NCI-H748 treated with DMSO at 0.1 percent for 48 hours (cell line): ENCODE measurements at regions not wholly inside any gene's neighbourhood (a gene's known extent, or its start where the extent isn't known, plus 50 kb on each side); places are given as distances from the start of the nearest gene placed in this dataset.

Experiments
- DNase-seq: peaks from one replicate; lab custom pipeline; 2025; lab: John Stamatoyannopoulos, UW

GRCh38 chr10:88023676-88024075, 160.3 kb downstream of the PTEN start:
- no peak for DNase-seq

GRCh38 chr10:88026031-88026430, 162.6 kb downstream of the PTEN start:
- DNase-seq: no peak

- no peak for DNase-seq
Observed at GRCh38 chr10:88027570-88027969, 164.1 kb downstream of the PTEN start.

GRCh38 chr10:88028072-88028471, 164.6 kb downstream of the PTEN start:
- DNase-seq: no peak

- DNase-seq: no peak
Observed at GRCh38 chr10:88028654-88029053, 165.2 kb downstream of the PTEN start.

GRCh38 chr10:88032566-88032965, 169.1 kb downstream of the PTEN start:
- no peak for DNase-seq

- DNase-seq: no peak
Observed at GRCh38 chr10:88033385-88033784, 170.0 kb downstream of the PTEN start.

- no peak for DNase-seq
Observed at GRCh38 chr10:88033793-88034192, 170.4 kb downstream of the PTEN start.

GRCh38 chr10:88036126-88036525, 172.7 kb downstream of the PTEN start:
- no peak for DNase-seq

GRCh38 chr10:88037623-88038022, 174.2 kb downstream of the PTEN start:
- no peak for DNase-seq

GRCh38 chr10:88038268-88038667, 174.8 kb downstream of the PTEN start:
- no peak for DNase-seq

GRCh38 chr10:88039496-88040200, 176.2 kb downstream of the PTEN start:
- DNase-seq: no peak

- no peak for DNase-seq
Observed at GRCh38 chr10:88041243-88042159, 178.1 kb downstream of the PTEN start.

- no peak for DNase-seq
Observed at GRCh38 chr10:88042160-88043100, 179.0 kb downstream of the PTEN start.

- no peak for DNase-seq
Observed at GRCh38 chr10:88045096-88045495, 181.7 kb downstream of the PTEN start.

GRCh38 chr10:88045656-88046415, 182.4 kb downstream of the PTEN start:
- no peak for DNase-seq

- no peak for DNase-seq
Observed at GRCh38 chr10:88047579-88047978, 184.2 kb downstream of the PTEN start.

GRCh38 chr10:88048312-88048711, 184.9 kb downstream of the PTEN start:
- DNase-seq: no peak

- DNase-seq: no peak
Observed at GRCh38 chr10:88049204-88049603, 185.8 kb downstream of the PTEN start.

GRCh38 chr10:88057720-88058119, 194.3 kb downstream of the PTEN start:
- DNase-seq: no peak

GRCh38 chr10:88058750-88059149, 195.3 kb downstream of the PTEN start:
- no peak for DNase-seq
